GM18870 (cell line): ENCODE measurements at regions not wholly inside any gene's neighbourhood (a gene's known extent, or its start where the extent isn't known, plus 50 kb on each side); places are given as distances from the start of the nearest gene placed in this dataset.
"Not testable (repeated sequence)": the region's sequence is repeated elsewhere in the genome, so short reads cannot be mapped to it uniquely, and the experiment has no call there.

Source experiments
- ATAC-seq: cut with Tn5 transposase; IDR thresholded peaks from one replicate; pipeline ENCODE4 v1.9.1; 2021; ENCODE audit warnings: moderate library complexity; ENCODE audit not compliant: unreplicated experiment

DNA sequence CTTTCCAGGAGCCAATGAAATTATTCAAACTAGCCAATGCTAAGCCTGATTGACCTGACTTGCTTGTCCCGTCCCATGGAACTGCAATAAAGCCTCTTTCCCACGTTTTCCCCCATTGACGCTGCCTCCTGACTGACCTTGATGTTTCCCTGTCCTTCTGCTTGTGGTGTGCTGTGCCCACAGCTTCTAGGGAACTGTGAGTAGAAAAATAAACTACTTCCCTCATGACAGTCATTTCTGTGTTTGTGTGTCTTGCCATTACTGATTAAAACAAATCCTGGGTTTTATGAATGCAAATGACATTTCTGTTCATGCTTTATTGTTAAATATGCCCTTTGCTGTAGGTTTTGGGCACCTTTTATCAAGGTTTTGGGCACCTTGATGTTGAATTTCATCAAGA lies 91.3 kb upstream of the ABI1 start:
- ATAC-seq = no peak

DNA sequence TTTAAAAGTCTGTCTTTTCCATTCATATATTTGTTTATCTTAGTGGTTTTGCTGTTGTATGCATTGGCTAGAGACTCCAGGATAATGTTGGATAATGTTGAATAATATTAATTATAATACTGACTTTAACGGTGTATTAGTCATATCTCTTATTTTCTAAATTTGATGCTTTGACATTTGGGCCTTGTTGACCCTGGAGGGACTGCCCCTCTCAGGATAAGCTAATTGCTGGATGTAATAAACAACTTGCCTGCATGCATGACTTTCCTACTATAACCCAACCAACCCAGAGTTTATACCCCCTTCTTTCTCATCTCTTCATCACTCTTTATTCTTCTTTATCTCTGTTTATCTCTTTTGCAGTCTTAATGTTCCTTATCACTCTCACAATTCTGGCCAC lies 90.9 kb upstream of the ABI1 start:
- ATAC-seq = no peak

GRCh38 chr10:26950934-26951333 lies 90.2 kb upstream of the ABI1 start:
- ATAC-seq = peak; percentile 48

GRCh38 chr10:26946102-26946811 lies 85.5 kb upstream of the ABI1 start:
- no peak for ATAC-seq

- ATAC-seq = no peak
Measured at GRCh38 chr10:26944261-26944882, 83.6 kb upstream of the ABI1 start.

GRCh38 chr10:26939962-26940354 lies 79.2 kb upstream of the ABI1 start:
- ATAC-seq = no peak

GRCh38 chr10:26939290-26939961 lies 78.7 kb upstream of the ABI1 start:
- ATAC-seq = no peak

DNA sequence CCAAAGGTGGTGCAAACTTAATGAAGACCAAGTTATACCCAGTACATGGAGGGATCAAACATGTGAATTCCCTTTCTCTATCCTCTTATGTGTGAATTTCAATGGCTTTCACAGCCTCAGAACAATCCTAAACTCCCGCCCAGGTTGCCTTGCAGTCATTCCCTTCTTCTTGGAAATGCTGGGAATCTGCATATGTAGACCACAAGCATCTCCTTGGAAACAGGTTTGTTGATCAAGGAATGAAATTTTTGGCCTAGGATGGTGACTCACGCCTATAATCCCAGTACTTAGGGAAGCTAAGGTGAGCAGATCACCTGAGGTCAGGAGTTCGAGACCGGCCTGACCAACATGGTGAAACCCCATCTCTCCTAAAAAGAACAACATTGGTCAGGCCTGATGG lies 77.8 kb upstream of the ABI1 start:
- no peak for ATAC-seq

DNA sequence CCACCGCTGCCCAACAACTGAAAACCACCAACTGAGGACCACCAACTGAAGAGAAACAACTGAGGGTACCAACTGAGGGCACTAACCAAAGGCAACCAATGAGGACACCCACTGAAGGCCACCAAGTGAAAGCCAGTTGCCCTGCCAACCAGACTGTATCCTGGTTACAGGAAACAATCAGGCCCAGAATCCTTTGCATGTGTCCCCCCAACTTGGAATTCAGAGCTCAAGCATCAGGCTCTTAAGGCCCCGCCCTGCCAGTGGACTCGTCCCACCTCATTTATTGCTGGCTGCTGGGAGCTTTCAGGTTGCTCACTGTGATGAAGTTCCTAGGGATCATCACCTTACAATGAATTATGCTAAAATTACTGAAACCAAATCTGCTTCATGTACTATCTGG lies 76.6 kb upstream of the ABI1 start:
- ATAC-seq = no peak

DNA sequence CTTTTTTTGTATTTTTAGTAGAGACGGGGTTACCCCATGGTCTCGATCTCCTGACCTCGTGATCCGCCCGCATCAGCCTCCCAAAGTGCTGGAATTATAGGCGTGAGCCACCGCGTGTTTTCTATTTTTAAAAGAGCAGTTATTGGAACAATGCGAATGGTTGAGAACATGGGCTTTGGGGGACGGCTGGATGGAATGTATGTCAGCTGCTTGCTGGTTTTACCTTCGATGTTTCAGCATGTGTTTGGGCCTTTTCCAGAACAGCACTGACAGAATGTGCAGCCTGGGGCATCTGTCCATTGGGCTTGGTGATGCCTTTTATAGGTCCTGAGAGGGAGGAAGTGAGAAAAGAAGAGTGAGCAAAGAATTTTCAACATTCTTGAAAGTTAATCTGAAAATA lies 73.4 kb upstream of the ABI1 start:
- ATAC-seq = not testable (repeated sequence)

GRCh38 chr10:26932576-26932975 lies 71.8 kb upstream of the ABI1 start:
- no peak for ATAC-seq

DNA sequence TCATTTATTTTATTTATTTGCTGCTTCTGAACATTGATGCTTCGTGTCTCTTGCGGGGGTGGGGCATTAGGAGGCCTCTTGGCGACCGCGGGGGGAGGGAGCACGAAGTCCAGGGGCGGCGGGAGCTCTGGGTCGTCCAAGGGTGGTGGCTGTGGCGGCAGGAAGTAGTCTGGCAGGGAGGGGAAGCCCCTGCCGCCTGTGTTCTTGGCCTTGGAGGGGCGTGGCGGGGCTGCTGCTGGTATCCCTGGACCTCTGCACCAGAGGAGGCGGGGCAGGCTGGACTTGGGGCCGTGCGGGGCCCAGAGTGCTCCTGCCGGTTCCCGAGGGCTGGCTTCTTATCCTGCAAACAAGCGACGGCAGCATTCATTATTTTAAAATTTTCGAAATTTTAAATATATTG lies 70.5 kb upstream of the ABI1 start:
- ATAC-seq = peak; percentile 76

DNA sequence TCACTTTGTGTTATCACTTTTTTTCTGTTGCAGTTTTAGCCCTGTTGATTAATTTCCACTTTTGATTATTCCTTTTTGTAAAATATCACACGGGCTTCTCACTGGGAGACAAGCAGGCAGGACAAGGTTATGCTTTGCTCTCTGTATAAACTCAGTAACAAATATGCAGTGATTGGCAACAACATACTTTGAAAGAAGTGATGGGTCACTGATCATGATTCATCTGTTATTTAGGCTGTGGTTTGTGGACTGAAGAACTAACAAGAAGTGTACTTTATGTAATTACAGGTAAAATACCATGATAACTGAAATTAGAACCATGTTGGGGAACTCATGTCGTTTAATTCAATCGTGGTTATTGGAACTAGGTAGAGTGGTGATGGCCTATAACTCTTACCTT lies 62.1 kb upstream of the ABI1 start:
- ATAC-seq = not testable (repeated sequence)

- not testable (repeated sequence) for ATAC-seq
Measured at GRCh38 chr10:26919156-26919860, 58.5 kb upstream of the ABI1 start.

- ATAC-seq = no peak
Measured at GRCh38 chr10:26914898-26915297, 54.1 kb upstream of the ABI1 start.

- ATAC-seq = peak; percentile 75
Measured at GRCh38 chr10:26911811-26912461, 51.2 kb upstream of the ABI1 start.
